ENCODE measurements at regions not wholly inside any gene's neighbourhood (a gene's known extent, or its start where the extent isn't known, plus 50 kb on each side); places are given as distances from the start of the nearest gene placed in this dataset.

- TF ChIP-seq CTCF (conservative IDR thresholded peaks at IDR 0.05): no peak
- Histone ChIP-seq H3K4me2 (ENCODE audit: insufficient read depth, insufficient read length, low read length) (no peak overlapping the region), H3K27me3 (ENCODE audit: insufficient read depth, low read length) (no peaks in the 10 kb centered on the region), H3K14ac (ENCODE audit: insufficient read depth, low read length) (no peak overlapping the region), H2BK120ac (ENCODE audit: low read depth, low read length, poor library complexity, severe bottlenecking) (no peak overlapping the region), H4K5ac (ENCODE audit: insufficient read length, low read depth, low read length) (no peak overlapping the region), H4K8ac (replicated peaks; ENCODE audit: insufficient read length, low read depth, low read length) (no peak overlapping the region), H3K23me2 (ENCODE audit: insufficient read length, low read depth, low read length, poor library complexity, severe bottlenecking) (no peaks in the 10 kb centered on the region), H2AK5ac (ENCODE audit: insufficient read length, low read length) (no peak overlapping the region), H3K79me1 (ENCODE audit: insufficient read depth, low read depth, low read length, poor library complexity, severe bottlenecking) (no peaks in the 10 kb centered on the region), H3K4me1 (ENCODE audit: insufficient read depth, low read length) (no peaks in the 10 kb centered on the region; the same call in 1 of the 2 replicates), H3K23ac (ENCODE audit: insufficient read length, low read depth, low read length) (no peak overlapping the region), H3K18ac (ENCODE audit: insufficient read length, low read depth, low read length) (no peak overlapping the region), H2AFZ (ENCODE audit: low read length) (no peak overlapping the region), H4K91ac (ENCODE audit: insufficient read length, low read depth, low read length) (no peak overlapping the region), H3K27ac (ENCODE audit: insufficient read length, low read depth, low read length) (no peak overlapping the region), H3K9ac (ENCODE audit: extremely low read depth, insufficient read length, low read length) (no peak overlapping the region), H2BK20ac (ENCODE audit: low read depth, low read length, poor library complexity, severe bottlenecking) (no peak overlapping the region), H3K9me3 (ENCODE audit: control insufficient read depth, low read depth, low read length) (no peaks in the 10 kb centered on the region), H2BK15ac (ENCODE audit: low read depth, low read length) (no peak overlapping the region), H3T11ph (ENCODE audit: low read length) (no peak overlapping the region), H3K4ac (ENCODE audit: low read depth, low read length) (no peak overlapping the region), H2BK12ac (ENCODE audit: insufficient read length, low read depth, low read length) (no peak overlapping the region), H3K56ac (ENCODE audit: insufficient read length, low read depth, low read length) (no peak overlapping the region), H2BK5ac (ENCODE audit: insufficient read length, low read length) (no peak overlapping the region), H3K79me2 (ENCODE audit: insufficient read depth, low read length) (no peaks in the 10 kb centered on the region), H4K20me1 (ENCODE audit: control insufficient read depth, insufficient read depth, insufficient read length) (no peaks in the 10 kb centered on the region)
- no CpG with 5 or more reads among the region's 4 CpGs for WGBS (ENCODE audit: extremely low coverage, insufficient read length, low lambda C conversion rate)
- peaks cover 10% of the 10 kb centered on the region in 2 experiments for H3K4me1 Mint-ChIP-seq
- H3K4me3 Mint-ChIP-seq: no peak overlapping the region
- H3K27me3 Mint-ChIP-seq (ENCODE audit: low read depth): 0 out of 2 replicates have a peak, but pooled peaks cover 2% of the 10 kb centered on the region
- H3K27ac Mint-ChIP-seq: no peak overlapping the region
- no peak for DNase-seq
- peaks cover 7 to 13% of the 10 kb centered on the region in 2 experiments; a peak in 4 of 5 replicates for H3K9me3 Mint-ChIP-seq
- peaks cover 0 to 9% (median 6%) of the 10 kb centered on the region in 3 experiments; a peak in 4 of 7 replicates for H3K36me3 Mint-ChIP-seq (ENCODE audit: insufficient read depth in 1 of 3, low read depth in 3 of 3)
These were observed 271.0 kb downstream of the MYCN start for GRCh38 chr2:16211341-16211740.

All from H9 (cell line).